HG03442 (cell line): ENCODE measurements at regions not wholly inside any gene's neighbourhood (a gene's known extent, or its start where the extent isn't known, plus 50 kb on each side); places are given as distances from the start of the nearest gene placed in this dataset.

Source experiments
- ATAC-seq: cut with Tn5 transposase; IDR thresholded peaks from one replicate; pipeline ENCODE4 v1.9.1; 2021; ENCODE audit warnings: mild to moderate bottlenecking, moderate library complexity; ENCODE audit not compliant: unreplicated experiment

GRCh38 chr17:34107019-34107418 is 148.1 kb upstream of the CCL2 start:
- ATAC-seq: no peak

- no peak for ATAC-seq
Measured at GRCh38 chr17:34110315-34110714, 144.8 kb upstream of the CCL2 start.

GRCh38 chr17:34113089-34113488 is 142.0 kb upstream of the CCL2 start:
- no peak for ATAC-seq

- no peak for ATAC-seq
Measured at GRCh38 chr17:34114174-34114573, 140.9 kb upstream of the CCL2 start.

- ATAC-seq: no peak
Measured at GRCh38 chr17:34116306-34116705, 138.8 kb upstream of the CCL2 start.

GRCh38 chr17:34117332-34117731 is 137.8 kb upstream of the CCL2 start:
- ATAC-seq: no peak

DNA sequence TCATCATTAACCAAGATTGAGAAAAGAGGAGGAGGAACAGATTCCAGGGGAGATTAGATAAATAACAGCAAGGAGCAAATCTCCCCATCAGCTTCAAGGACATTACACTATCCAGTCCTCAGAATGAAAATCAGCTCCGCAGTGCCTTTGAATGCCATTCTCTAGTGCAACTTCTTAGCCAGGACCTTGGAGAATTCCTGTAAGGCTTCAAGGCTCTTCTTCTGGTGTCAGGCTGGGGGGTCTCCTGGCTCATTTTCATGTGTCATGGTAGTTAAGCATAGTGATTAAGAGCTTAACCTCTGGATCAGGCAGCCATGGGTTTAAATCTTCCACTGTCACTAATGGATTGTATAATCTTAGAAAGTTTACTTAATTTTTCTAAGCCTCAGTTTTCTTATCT is 137.3 kb upstream of the CCL2 start:
- no peak for ATAC-seq

- ATAC-seq: no peak
Measured at GRCh38 chr17:34118564-34118963, 136.5 kb upstream of the CCL2 start.

DNA sequence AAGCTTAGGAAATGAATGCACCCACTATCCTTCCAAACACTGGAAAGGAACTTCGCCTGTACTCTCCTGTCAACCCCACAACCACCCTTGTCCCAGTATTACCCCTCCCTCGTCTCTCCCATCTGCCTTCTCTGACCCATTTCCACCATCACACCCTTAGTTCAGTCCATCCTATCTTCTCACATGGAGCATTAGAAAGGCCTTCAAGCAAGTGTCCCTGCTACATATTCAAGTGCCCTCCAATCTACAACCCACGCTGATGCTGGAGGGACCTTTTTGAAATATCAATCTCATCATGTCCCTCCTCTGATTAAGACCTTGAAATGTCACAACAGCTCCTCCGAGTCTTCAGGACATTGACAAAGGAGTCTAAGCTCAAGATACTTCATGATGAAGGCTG is 133.8 kb upstream of the CCL2 start:
- ATAC-seq: no peak

- ATAC-seq: no peak
Measured at GRCh38 chr17:34122515-34122914, 132.6 kb upstream of the CCL2 start.

- no peak for ATAC-seq
Measured at GRCh38 chr17:34125010-34125409, 130.1 kb upstream of the CCL2 start.

GRCh38 chr17:34125921-34126320 is 129.2 kb upstream of the CCL2 start:
- no peak for ATAC-seq

GRCh38 chr17:34126496-34126895 is 128.6 kb upstream of the CCL2 start:
- ATAC-seq: no peak

DNA sequence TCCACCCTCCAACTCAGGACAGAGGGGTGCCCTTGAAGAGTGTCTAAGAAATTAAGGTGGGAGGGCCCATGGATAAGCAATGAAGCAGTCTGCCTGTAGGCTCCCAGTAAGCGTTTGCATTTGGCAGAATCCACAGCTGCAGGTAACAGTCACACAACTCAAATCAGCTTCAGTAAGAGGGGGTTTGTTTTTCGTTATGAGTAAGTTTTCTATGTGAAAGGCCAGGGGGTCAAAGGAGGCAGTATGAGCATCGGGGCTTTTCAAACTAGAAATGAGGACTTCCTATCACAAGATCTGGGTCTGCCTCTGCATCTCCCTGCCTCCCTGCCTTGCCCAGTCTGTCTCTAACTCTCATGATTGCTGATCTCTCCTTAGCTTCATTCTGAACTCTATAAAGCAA is 128.1 kb upstream of the CCL2 start:
- ATAC-seq: no peak

GRCh38 chr17:34130544-34130943 is 124.5 kb upstream of the CCL2 start:
- no peak for ATAC-seq

DNA sequence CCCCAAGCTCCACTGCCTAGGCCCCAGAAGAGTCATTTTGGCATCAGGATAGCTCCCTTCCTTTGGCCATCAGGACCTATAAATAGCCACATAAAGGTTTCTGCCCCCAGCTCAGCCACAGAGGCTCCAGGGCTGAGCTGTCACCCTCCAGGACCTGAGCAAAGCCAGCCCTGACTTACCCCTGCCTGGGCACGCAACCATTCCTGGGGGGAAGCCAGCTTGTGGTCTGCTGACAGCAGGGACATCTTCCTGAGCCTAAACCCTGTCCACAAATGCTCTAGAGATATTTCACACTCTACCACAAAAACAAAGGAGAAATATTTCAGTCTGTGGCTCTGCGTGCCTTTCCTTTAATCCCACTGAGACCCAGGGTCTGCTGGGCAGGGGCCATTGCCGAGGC is 123.7 kb upstream of the CCL2 start:
- ATAC-seq: no peak

- ATAC-seq: no peak
Measured at GRCh38 chr17:34133350-34133749, 121.7 kb upstream of the CCL2 start.

GRCh38 chr17:34135841-34136240 is 119.2 kb upstream of the CCL2 start:
- ATAC-seq: no peak

DNA sequence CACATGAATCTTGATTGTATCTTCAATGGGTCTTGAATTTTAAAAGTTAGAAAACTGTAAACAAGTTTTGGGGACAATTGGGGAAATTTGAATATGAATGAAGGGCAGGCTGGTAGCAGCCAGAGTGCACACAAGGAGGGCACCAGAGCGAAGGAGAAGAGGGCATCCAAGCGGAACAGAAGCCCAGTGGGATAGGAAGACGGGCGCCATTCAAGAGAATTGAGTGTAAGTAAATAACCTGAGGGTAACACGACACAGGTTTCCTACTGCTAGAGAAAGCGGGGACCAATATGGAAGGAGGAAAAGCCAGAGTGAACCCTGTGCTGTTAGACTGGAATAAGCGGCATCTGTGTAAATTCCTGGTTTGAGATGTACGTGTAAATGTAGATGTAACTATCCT is 115.1 kb upstream of the CCL2 start:
- ATAC-seq: no peak

GRCh38 chr17:34141590-34141989 is 113.5 kb upstream of the CCL2 start:
- ATAC-seq: no peak

DNA sequence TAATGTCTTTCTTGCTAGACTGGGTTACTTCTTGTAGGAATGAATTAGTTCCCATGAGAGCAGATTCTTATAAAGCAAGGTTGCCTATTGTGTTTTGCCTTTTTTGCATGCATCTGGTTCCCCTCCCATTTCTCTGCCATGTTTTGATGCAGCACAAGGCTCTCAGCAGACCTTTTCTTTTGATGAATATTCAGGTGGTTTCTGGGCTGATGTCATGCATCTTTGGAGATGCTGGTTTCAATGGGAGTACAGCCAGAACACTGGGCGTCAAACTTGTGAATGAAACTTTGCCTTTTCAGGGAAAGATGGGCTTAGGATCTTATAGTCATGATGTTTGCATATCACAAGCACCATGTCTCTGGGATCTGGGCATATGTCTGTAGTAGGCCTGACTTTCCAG is 111.7 kb upstream of the CCL2 start:
- no peak for ATAC-seq

GRCh38 chr17:34146440-34147043 is 108.5 kb upstream of the CCL2 start:
- ATAC-seq: no peak

GRCh38 chr17:34151102-34151501 is 104.0 kb upstream of the CCL2 start:
- ATAC-seq: no peak

- ATAC-seq: no peak
Measured at GRCh38 chr17:34153991-34154390, 101.1 kb upstream of the CCL2 start.
